Liver (tissue), 8 donors: ENCODE measurements at regions not wholly inside any gene's neighbourhood (a gene's known extent, or its start where the extent isn't known, plus 50 kb on each side); places are given as distances from the start of the nearest gene placed in this dataset.

Experiments
- DNase-seq: peaks from one replicate; pipeline ENCODE4 v3.0.0-alpha.2; 2017; ENCODE audit warnings: low spot score
- H3K27ac ChIP-seq, 2 donors: one replicate each; pipeline ENCODE4 v1.7.0; 2013; ENCODE audit warnings: inconsistent platforms in 2 of 2, low read length in 2 of 2, control low read depth in 1 of 2, low read depth in 1 of 2, mild to moderate bottlenecking in 1 of 2
- H3K27me3 ChIP-seq, 4 donors: one replicate each; pipeline versions ENCODE4 v1.6.1 to v1.7.0; 2013; ENCODE audit warnings: low read length in 3 of 4, inconsistent platforms in 1 of 4, mild to moderate bottlenecking in 1 of 4, moderate library complexity in 1 of 4; ENCODE audit not compliant: control insufficient read depth in 4 of 4, insufficient read depth in 4 of 4
- H3K36me3 ChIP-seq, 4 donors: one replicate each; pipeline versions ENCODE4 v1.6.1 to v1.7.0; 2013; ENCODE audit warnings: low read length in 3 of 4, mild to moderate bottlenecking in 3 of 4, low read depth in 1 of 4, moderate library complexity in 1 of 4; ENCODE audit not compliant: control insufficient read depth in 4 of 4, insufficient read depth in 3 of 4
- H3K4me1 ChIP-seq, 4 donors: one replicate each; pipeline versions ENCODE4 v1.6.1 to v1.7.0; 2013; ENCODE audit warnings: low read length in 3 of 4, mild to moderate bottlenecking in 3 of 4, moderate library complexity in 1 of 4; ENCODE audit not compliant: control insufficient read depth in 4 of 4, insufficient read depth in 4 of 4
- H3K4me3 ChIP-seq, 3 donors: one replicate each; pipeline versions ENCODE4 v1.6.1 to v1.7.0; 2013; ENCODE audit warnings: low read length in 3 of 3, control low read depth in 1 of 3, low read depth in 1 of 3, mild to moderate bottlenecking in 1 of 3
- H3K9ac ChIP-seq, 2 donors: one replicate each; pipeline ENCODE4 v1.7.0; 2013; ENCODE audit warnings: low read length in 2 of 2, mild to moderate bottlenecking in 2 of 2, moderate library complexity in 2 of 2, control low read depth in 1 of 2, low read depth in 1 of 2
- H3K9me3 ChIP-seq, 4 donors: one replicate each; pipeline versions ENCODE4 v1.6.1 to v1.7.0; 2013; ENCODE audit warnings: low read length in 3 of 4; ENCODE audit not compliant: control insufficient read depth in 4 of 4
- ATF3 ChIP-seq: IDR thresholded peaks from 2 replicates; pipeline ENCODE4 v1.6.1; 2016; ENCODE audit warnings: antibody characterized with exemption
- EGR1 ChIP-seq, 2 donors: IDR thresholded peaks; 2 replicates each; pipeline ENCODE4 v1.6.1; 2016 to 2018; ENCODE audit warnings: antibody characterized with exemption in 2 of 2, low read depth in 2 of 2
- FOXA1 ChIP-seq: IDR thresholded peaks from 2 replicates; pipeline ENCODE4 v1.6.1; 2016; ENCODE audit warnings: antibody characterized with exemption
- FOXA2 ChIP-seq: IDR thresholded peaks from 2 replicates; pipeline ENCODE4 v1.6.1; 2016; ENCODE audit warnings: antibody characterized with exemption
- GABPA ChIP-seq, 2 donors: IDR thresholded peaks in 1 of 2; conservative IDR thresholded peaks in 1 of 2; 2 replicates each; pipeline ENCODE4 v1.6.1; 2016; ENCODE audit warnings: antibody characterized with exemption in 2 of 2, mild to moderate bottlenecking in 1 of 2, moderate library complexity in 1 of 2
- HNF4A ChIP-seq, 2 donors: conservative IDR thresholded peaks; 2 replicates each; pipeline ENCODE4 v1.6.1; 2016; ENCODE audit warnings: antibody characterized with exemption in 2 of 2, mild to moderate bottlenecking in 2 of 2
- HNF4G ChIP-seq: IDR thresholded peaks from 2 replicates; pipeline ENCODE4 v1.6.1; 2016; ENCODE audit warnings: antibody characterized with exemption
- JUND ChIP-seq, 2 donors: IDR thresholded peaks; 2 replicates each; pipeline ENCODE4 v1.6.1; 2016; ENCODE audit warnings: antibody characterized with exemption in 2 of 2
- NR2F2 ChIP-seq: IDR thresholded peaks from 2 replicates; pipeline ENCODE4 v1.6.1; 2016; ENCODE audit warnings: antibody characterized with exemption
- RAD21 ChIP-seq, 2 donors: IDR thresholded peaks; 2 replicates each; pipeline ENCODE4 v1.6.1; 2016; ENCODE audit warnings: antibody characterized with exemption in 2 of 2, mild to moderate bottlenecking in 2 of 2
- RXRA ChIP-seq, 2 donors: IDR thresholded peaks; 2 replicates each; pipeline ENCODE4 v1.6.1; 2017 to 2018; ENCODE audit warnings: antibody characterized with exemption in 2 of 2, mild to moderate bottlenecking in 1 of 2
- SP1 ChIP-seq: IDR thresholded peaks from 2 replicates; pipeline ENCODE4 v1.6.1; 2018; ENCODE audit warnings: antibody characterized with exemption, mild to moderate bottlenecking
- TAF1 ChIP-seq: conservative IDR thresholded peaks from 2 replicates; pipeline ENCODE4 v1.6.1; 2016; ENCODE audit warnings: antibody characterized with exemption, mild to moderate bottlenecking
- YY1 ChIP-seq: IDR thresholded peaks from 2 replicates; pipeline ENCODE4 v1.6.1; 2016; ENCODE audit warnings: antibody characterized with exemption, mild to moderate bottlenecking
- WGBS: extraction: QIAGEN DNeasy Blood & Tissue Kit; methylation state at CpG from one replicate; pipeline ENCODE4 v1.1.7; 2013; 5-methylcytosine and 5-hydroxymethylcytosine counted together
- TF ChIP-seq, protein P1 (sequence below): IDR thresholded peaks from 2 replicates; pipeline ENCODE4 v1.6.1; 2016; ENCODE audit warnings: antibody characterized with exemption
- TF ChIP-seq, protein P2 (sequence below): fragments of 150-350 bp; IDR thresholded peaks from 2 replicates; pipeline ENCODE4 v1.5.1; 2017; ENCODE audit warnings: improper control_type of control experiment, low read depth, low read length; ENCODE audit not compliant: missing input control
- TF ChIP-seq, protein P3 (sequence below): IDR thresholded peaks from 2 replicates; pipeline ENCODE4 v1.6.1; 2016; ENCODE audit warnings: antibody characterized with exemption
- TF ChIP-seq, protein P4 (sequence below): IDR thresholded peaks from 2 replicates; pipeline ENCODE4 v1.6.1; 2016; ENCODE audit warnings: antibody characterized with exemption, mild to moderate bottlenecking
- donor health status: healthy.
- donor health status: healthy.
- donor health status: healthy.
- donor health status: healthy.
- donor health status: healthy.

GRCh38 chr3:34668915-34669314 is 870.5 kb downstream of the PDCD6IP start:
- no peak overlapping the region for H3K9ac ChIP-seq
- H3K36me3 ChIP-seq = no peaks in the 10 kb centered on the region
- TF ChIP-seq RXRA (IDR thresholded peaks at IDR 0.05) = no peak
- TF ChIP-seq, protein P1, sequence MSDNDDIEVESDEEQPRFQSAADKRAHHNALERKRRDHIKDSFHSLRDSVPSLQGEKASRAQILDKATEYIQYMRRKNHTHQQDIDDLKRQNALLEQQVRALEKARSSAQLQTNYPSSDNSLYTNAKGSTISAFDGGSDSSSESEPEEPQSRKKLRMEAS = no peak
- no peak for TF ChIP-seq YY1
- no peak for TF ChIP-seq HNF4A (conservative IDR thresholded peaks at IDR 0.05)
- TF ChIP-seq EGR1 (IDR thresholded peaks at IDR 0.05; ENCODE audit: low read depth in 2 of 2) = no peak
- no peak for TF ChIP-seq FOXA2
- no peaks in the 10 kb centered on the region for H3K9me3 ChIP-seq
- no peak overlapping the region for H3K4me3 ChIP-seq
- H3K27ac ChIP-seq = no peak overlapping the region
- no peaks in the 10 kb centered on the region for H3K4me1 ChIP-seq
- WGBS = 68% methylated on average over 3 of the region's 3 CpGs
- no peaks in the 10 kb centered on the region for H3K27me3 ChIP-seq
- DNase-seq = no peak

- DNase-seq = no peak
- no peaks in the 10 kb centered on the region for H3K27me3 ChIP-seq
- H3K9me3 ChIP-seq = no peaks in the 10 kb centered on the region
- no peak overlapping the region for H3K4me3 ChIP-seq
- TF ChIP-seq, protein P2, sequence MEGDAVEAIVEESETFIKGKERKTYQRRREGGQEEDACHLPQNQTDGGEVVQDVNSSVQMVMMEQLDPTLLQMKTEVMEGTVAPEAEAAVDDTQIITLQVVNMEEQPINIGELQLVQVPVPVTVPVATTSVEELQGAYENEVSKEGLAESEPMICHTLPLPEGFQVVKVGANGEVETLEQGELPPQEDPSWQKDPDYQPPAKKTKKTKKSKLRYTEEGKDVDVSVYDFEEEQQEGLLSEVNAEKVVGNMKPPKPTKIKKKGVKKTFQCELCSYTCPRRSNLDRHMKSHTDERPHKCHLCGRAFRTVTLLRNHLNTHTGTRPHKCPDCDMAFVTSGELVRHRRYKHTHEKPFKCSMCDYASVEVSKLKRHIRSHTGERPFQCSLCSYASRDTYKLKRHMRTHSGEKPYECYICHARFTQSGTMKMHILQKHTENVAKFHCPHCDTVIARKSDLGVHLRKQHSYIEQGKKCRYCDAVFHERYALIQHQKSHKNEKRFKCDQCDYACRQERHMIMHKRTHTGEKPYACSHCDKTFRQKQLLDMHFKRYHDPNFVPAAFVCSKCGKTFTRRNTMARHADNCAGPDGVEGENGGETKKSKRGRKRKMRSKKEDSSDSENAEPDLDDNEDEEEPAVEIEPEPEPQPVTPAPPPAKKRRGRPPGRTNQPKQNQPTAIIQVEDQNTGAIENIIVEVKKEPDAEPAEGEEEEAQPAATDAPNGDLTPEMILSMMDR = no peak
- TF ChIP-seq HNF4A (conservative IDR thresholded peaks at IDR 0.05) = no peak
- TF ChIP-seq HNF4G = no peak
- TF ChIP-seq, protein P1 = no peak
- no peak for TF ChIP-seq FOXA2
- TF ChIP-seq TAF1 = no peak
- no peak for TF ChIP-seq ATF3
- TF ChIP-seq, protein P3, sequence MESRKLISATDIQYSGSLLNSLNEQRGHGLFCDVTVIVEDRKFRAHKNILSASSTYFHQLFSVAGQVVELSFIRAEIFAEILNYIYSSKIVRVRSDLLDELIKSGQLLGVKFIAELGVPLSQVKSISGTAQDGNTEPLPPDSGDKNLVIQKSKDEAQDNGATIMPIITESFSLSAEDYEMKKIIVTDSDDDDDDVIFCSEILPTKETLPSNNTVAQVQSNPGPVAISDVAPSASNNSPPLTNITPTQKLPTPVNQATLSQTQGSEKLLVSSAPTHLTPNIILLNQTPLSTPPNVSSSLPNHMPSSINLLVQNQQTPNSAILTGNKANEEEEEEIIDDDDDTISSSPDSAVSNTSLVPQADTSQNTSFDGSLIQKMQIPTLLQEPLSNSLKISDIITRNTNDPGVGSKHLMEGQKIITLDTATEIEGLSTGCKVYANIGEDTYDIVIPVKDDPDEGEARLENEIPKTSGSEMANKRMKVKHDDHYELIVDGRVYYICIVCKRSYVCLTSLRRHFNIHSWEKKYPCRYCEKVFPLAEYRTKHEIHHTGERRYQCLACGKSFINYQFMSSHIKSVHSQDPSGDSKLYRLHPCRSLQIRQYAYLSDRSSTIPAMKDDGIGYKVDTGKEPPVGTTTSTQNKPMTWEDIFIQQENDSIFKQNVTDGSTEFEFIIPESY = no peak
- TF ChIP-seq YY1 = no peak
- no peak for TF ChIP-seq SP1
- TF ChIP-seq EGR1 (IDR thresholded peaks at IDR 0.05; ENCODE audit: low read depth in 2 of 2) = no peak
- no peak for TF ChIP-seq JUND (IDR thresholded peaks at IDR 0.05)
- no peak for TF ChIP-seq FOXA1
- no peak for TF ChIP-seq NR2F2
- no peak for TF ChIP-seq RXRA (IDR thresholded peaks at IDR 0.05)
- no peak for TF ChIP-seq RAD21 (IDR thresholded peaks at IDR 0.05)
- no peak for TF ChIP-seq GABPA (IDR thresholded peaks at IDR 0.05 in 1 of 2, conservative IDR thresholded peaks at IDR 0.05 in 1 of 2)
- TF ChIP-seq, protein P4, sequence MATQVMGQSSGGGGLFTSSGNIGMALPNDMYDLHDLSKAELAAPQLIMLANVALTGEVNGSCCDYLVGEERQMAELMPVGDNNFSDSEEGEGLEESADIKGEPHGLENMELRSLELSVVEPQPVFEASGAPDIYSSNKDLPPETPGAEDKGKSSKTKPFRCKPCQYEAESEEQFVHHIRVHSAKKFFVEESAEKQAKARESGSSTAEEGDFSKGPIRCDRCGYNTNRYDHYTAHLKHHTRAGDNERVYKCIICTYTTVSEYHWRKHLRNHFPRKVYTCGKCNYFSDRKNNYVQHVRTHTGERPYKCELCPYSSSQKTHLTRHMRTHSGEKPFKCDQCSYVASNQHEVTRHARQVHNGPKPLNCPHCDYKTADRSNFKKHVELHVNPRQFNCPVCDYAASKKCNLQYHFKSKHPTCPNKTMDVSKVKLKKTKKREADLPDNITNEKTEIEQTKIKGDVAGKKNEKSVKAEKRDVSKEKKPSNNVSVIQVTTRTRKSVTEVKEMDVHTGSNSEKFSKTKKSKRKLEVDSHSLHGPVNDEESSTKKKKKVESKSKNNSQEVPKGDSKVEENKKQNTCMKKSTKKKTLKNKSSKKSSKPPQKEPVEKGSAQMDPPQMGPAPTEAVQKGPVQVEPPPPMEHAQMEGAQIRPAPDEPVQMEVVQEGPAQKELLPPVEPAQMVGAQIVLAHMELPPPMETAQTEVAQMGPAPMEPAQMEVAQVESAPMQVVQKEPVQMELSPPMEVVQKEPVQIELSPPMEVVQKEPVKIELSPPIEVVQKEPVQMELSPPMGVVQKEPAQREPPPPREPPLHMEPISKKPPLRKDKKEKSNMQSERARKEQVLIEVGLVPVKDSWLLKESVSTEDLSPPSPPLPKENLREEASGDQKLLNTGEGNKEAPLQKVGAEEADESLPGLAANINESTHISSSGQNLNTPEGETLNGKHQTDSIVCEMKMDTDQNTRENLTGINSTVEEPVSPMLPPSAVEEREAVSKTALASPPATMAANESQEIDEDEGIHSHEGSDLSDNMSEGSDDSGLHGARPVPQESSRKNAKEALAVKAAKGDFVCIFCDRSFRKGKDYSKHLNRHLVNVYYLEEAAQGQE = no peak
- H3K27ac ChIP-seq = no peak overlapping the region
- WGBS = 70% methylated on average over 3 of the region's 3 CpGs
- no peaks in the 10 kb centered on the region for H3K36me3 ChIP-seq
- H3K9ac ChIP-seq = no peak overlapping the region
- H3K4me1 ChIP-seq = no peaks in the 10 kb centered on the region
Measured at GRCh38 chr3:34669490-34669889, 871.1 kb downstream of the PDCD6IP start.
